OCI-LY1 (cell line): ENCODE measurements at regions not wholly inside any gene's neighbourhood (a gene's known extent, or its start where the extent isn't known, plus 50 kb on each side); places are given as distances from the start of the nearest gene placed in this dataset.

Source experiments
- EZH2 ChIP-seq: fragments of 200-600 bp; sonication (generic), shearing (Covaris generic); IDR thresholded peaks from 2 replicates; pipeline ENCODE4 v1.8.0; 2017; ENCODE audit warnings: borderline replicate concordance, mixed run types, mild to moderate bottlenecking, antibody characterized with exemption, low read length, moderate library complexity, mixed read lengths
- TF ChIP-seq, protein P1 (sequence below): fragments of 200-600 bp; sonication (generic), shearing (Covaris generic); IDR thresholded peaks from 2 replicates; pipeline ENCODE4 v1.5.1; 2017; ENCODE audit warnings: mild to moderate bottlenecking, antibody characterized with exemption, low read length, moderate library complexity, mixed read lengths

DNA sequence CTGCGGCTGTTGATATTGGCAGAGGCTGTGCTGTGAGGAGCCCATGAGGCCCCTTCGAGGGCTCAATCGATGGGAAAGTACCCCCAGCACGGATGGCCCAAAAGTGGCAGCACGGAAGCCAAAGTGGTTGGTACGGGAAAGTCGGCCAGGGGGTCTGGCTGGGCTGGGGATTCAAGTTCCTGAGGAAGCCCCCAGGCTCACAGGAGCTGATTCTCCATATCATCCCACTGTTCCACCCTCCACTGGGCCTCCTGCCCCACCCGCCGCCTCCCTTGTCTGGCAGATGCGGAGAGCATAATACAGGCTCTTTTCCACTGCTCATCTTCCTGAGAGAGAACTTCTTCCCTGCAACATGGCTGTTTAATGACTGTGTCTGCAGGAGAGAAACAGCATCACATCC is 217.8 kb upstream of the CST7 start:
- TF ChIP-seq, protein P1, sequence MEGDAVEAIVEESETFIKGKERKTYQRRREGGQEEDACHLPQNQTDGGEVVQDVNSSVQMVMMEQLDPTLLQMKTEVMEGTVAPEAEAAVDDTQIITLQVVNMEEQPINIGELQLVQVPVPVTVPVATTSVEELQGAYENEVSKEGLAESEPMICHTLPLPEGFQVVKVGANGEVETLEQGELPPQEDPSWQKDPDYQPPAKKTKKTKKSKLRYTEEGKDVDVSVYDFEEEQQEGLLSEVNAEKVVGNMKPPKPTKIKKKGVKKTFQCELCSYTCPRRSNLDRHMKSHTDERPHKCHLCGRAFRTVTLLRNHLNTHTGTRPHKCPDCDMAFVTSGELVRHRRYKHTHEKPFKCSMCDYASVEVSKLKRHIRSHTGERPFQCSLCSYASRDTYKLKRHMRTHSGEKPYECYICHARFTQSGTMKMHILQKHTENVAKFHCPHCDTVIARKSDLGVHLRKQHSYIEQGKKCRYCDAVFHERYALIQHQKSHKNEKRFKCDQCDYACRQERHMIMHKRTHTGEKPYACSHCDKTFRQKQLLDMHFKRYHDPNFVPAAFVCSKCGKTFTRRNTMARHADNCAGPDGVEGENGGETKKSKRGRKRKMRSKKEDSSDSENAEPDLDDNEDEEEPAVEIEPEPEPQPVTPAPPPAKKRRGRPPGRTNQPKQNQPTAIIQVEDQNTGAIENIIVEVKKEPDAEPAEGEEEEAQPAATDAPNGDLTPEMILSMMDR: no peak
- TF ChIP-seq EZH2: no peak
